GM23338 (cell line): ENCODE measurements at regions not wholly inside any gene's neighbourhood (a gene's known extent, or its start where the extent isn't known, plus 50 kb on each side); places are given as distances from the start of the nearest gene placed in this dataset.

Experiments used
- CTCF ChIP-seq, 2 experiments: fragments of 200-600 bp in 1 of 2; sonication (generic) in 1 of 2; conservative IDR thresholded peaks; 2 replicates each; pipeline versions ENCODE4 v1.5.1 to v1.6.1; 2016 to 2017; ENCODE audit warnings: antibody characterized with exemption in 2 of 2, low read depth in 2 of 2, mild to moderate bottlenecking in 2 of 2, moderate library complexity in 1 of 2
- EZH2 ChIP-seq: fragments of 200-600 bp; sonication (generic); IDR thresholded peaks from one replicate; pipeline ENCODE4 v1.8.0; 2017; ENCODE audit warnings: antibody characterized with exemption, mild to moderate bottlenecking, low read depth; ENCODE audit not compliant: unreplicated experiment
- EZH2phosphoT487 ChIP-seq: fragments of 200-600 bp; sonication (generic); IDR thresholded peaks from one replicate; pipeline ENCODE4 v1.8.1; 2018; ENCODE audit warnings: antibody characterized with exemption; ENCODE audit not compliant: unreplicated experiment
- POLR2AphosphoS5 ChIP-seq: IDR thresholded peaks from 2 replicates; pipeline ENCODE4 v1.6.1; 2016; ENCODE audit warnings: antibody characterized with exemption, low read depth
- REST ChIP-seq: IDR thresholded peaks from one replicate; pipeline ENCODE4 v1.6.1; 2018; ENCODE audit warnings: antibody characterized with exemption; ENCODE audit not compliant: unreplicated experiment
- ZNF331 ChIP-seq: fragments of 250-450 bp; sonication (Bioruptor Pico); IDR thresholded peaks from 2 replicates; pipeline ENCODE4 v1.5.0; 2020; ENCODE audit warnings: low read depth, mild to moderate bottlenecking, moderate library complexity

GRCh38 chr20:56779452-56780143 is 150.5 kb downstream of the TFAP2C start:
- no peak for TF ChIP-seq CTCF (conservative IDR thresholded peaks at IDR 0.05; ENCODE audit: low read depth in 2 of 2)
- TF ChIP-seq EZH2 = no peak
- TF ChIP-seq EZH2phosphoT487 = no peak
- TF ChIP-seq REST = no peak
- TF ChIP-seq POLR2AphosphoS5 = no peak
- no peak for TF ChIP-seq ZNF331 (CRISPR knock-in tag)
